OCI-LY7 (cell line): ENCODE measurements at regions not wholly inside any gene's neighbourhood (a gene's known extent, or its start where the extent isn't known, plus 50 kb on each side); places are given as distances from the start of the nearest gene placed in this dataset.

Experiments used
- CTCF ChIP-seq: fragments of 200-600 bp; sonication (generic); conservative IDR thresholded peaks from 2 replicates; pipeline ENCODE4 v1.5.1; 2014; ENCODE audit warnings: mild to moderate bottlenecking, antibody characterized with exemption, low read length, moderate library complexity, mixed read lengths
- EZH2phosphoT487 ChIP-seq: fragments of 200-600 bp; sonication (generic); IDR thresholded peaks from 2 replicates; pipeline ENCODE4 v1.6.1; 2018; ENCODE audit warnings: low read depth, borderline replicate concordance, mild to moderate bottlenecking, mixed run types, antibody characterized with exemption, low read length, moderate library complexity, mixed read lengths

DNA sequence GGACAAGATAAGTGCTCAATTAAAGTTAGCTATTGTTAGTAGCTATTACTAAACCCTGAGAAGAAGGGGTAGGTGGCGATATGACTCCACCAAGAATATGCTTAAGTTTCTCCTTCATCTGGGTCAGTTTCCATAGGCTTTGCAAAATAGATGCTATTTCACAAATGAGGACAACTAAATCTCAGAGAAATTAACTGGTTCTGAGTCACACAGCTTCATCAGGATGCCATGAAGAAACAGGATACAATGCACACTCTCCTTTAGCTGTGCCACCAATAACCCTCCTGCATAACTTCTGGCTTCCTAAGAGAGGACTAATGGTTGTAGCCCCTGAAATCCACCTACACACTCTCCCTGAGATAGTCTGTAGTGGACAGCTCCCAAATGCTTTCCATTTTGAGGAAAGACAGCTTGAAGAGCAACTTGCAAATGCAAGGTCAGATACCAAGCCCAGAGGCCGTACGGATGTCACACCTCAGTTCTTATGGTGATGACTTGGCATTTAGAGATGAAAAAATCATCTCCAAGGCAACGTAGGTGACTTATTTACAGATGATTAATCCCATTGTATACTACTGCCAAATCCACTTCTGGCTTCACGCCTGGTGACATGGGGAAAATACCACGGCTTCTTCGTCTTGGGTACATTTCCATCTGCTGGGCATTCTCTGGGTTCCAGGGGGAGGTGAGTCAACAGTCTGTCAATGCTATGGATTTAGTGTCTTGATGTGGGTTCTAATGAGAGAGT, 251.4 kb upstream of the IL12B start:
- TF ChIP-seq CTCF (no peak), EZH2phosphoT487 (no peak)
